Skin epidermis (tissue), 12 donors: ENCODE measurements at regions not wholly inside any gene's neighbourhood (a gene's known extent, or its start where the extent isn't known, plus 50 kb on each side); places are given as distances from the start of the nearest gene placed in this dataset.

Experiments used
- H3K27ac ChIP-seq, 21 experiments: fragments of 200-600 bp; sonication (generic) in 11 of 21; one replicate each; pipeline ENCODE4 v1.5.0; 2020; ENCODE audit warnings: mild to moderate bottlenecking in 3 of 21, inconsistent platforms in 2 of 21, moderate library complexity in 2 of 21
- H3K4me3 ChIP-seq, 7 experiments: fragments of 200-600 bp; sonication (generic) in 2 of 7; one replicate each; pipeline ENCODE4 v1.5.0; 2020; ENCODE audit warnings: inconsistent platforms in 2 of 7, mild to moderate bottlenecking in 2 of 7, moderate library complexity in 1 of 7

GRCh38 chr10:83943049-83943448 is 196.3 kb upstream of the GHITM start:
- no peak overlapping the region for H3K27ac ChIP-seq

GRCh38 chr10:83943920-83944319 is 195.4 kb upstream of the GHITM start:
- Histone ChIP-seq H3K27ac (no peak overlapping the region), H3K4me3 (no peak overlapping the region)

More at GRCh38 chr10:83943049-83943448, 196.3 kb upstream of the GHITM start:
- H3K4me3 ChIP-seq, result no peak overlapping the region

- no peak overlapping the region for H3K4me3 ChIP-seq
- no peak overlapping the region for H3K27ac ChIP-seq
Measured at GRCh38 chr10:83945982-83946718, 193.2 kb upstream of the GHITM start.

GRCh38 chr10:83952314-83952713 is 187.0 kb upstream of the GHITM start:
- H3K4me3 ChIP-seq, result no peak overlapping the region
- no peak overlapping the region for H3K27ac ChIP-seq

GRCh38 chr10:83953589-83953988 is 185.7 kb upstream of the GHITM start:
- Histone ChIP-seq H3K27ac (no peak overlapping the region), H3K4me3 (no peak overlapping the region)

GRCh38 chr10:83954193-83954799 is 185.0 kb upstream of the GHITM start:
- Histone ChIP-seq H3K27ac (no peak overlapping the region), H3K4me3 (no peak overlapping the region)

GRCh38 chr10:83955406-83955805 is 183.9 kb upstream of the GHITM start:
- Histone ChIP-seq H3K27ac (no peak overlapping the region), H3K4me3 (no peak overlapping the region)

- Histone ChIP-seq H3K4me3 (no peak overlapping the region), H3K27ac (no peak overlapping the region)
Measured at GRCh38 chr10:83957168-83957947, 182.0 kb upstream of the GHITM start.

- Histone ChIP-seq H3K27ac (no peak overlapping the region), H3K4me3 (no peak overlapping the region)
Measured at GRCh38 chr10:83959328-83959727, 180.0 kb upstream of the GHITM start.

- Histone ChIP-seq H3K27ac (no peak overlapping the region), H3K4me3 (no peak overlapping the region)
Measured at GRCh38 chr10:83960125-83960524, 179.2 kb upstream of the GHITM start.

GRCh38 chr10:83961620-83962019 is 177.7 kb upstream of the GHITM start:
- Histone ChIP-seq H3K4me3 (no peak overlapping the region), H3K27ac (no peak overlapping the region)

- H3K4me3 ChIP-seq, result no peak overlapping the region
- H3K27ac ChIP-seq, result no peak overlapping the region
Measured at GRCh38 chr10:83963446-83963845, 175.9 kb upstream of the GHITM start.

GRCh38 chr10:83965473-83965872 is 173.8 kb upstream of the GHITM start:
- no peak overlapping the region for H3K27ac ChIP-seq
- H3K4me3 ChIP-seq, result no peak overlapping the region

- no peak overlapping the region for H3K27ac ChIP-seq
- H3K4me3 ChIP-seq, result no peak overlapping the region
Measured at GRCh38 chr10:83968052-83968451, 171.3 kb upstream of the GHITM start.

- Histone ChIP-seq H3K4me3 (no peak overlapping the region), H3K27ac (no peak overlapping the region)
Measured at GRCh38 chr10:83978681-83979383, 160.5 kb upstream of the GHITM start.

GRCh38 chr10:83982812-83983211 is 156.5 kb upstream of the GHITM start:
- Histone ChIP-seq H3K27ac (no peak overlapping the region), H3K4me3 (no peak overlapping the region)

- no peak overlapping the region for H3K4me3 ChIP-seq
- no peak overlapping the region for H3K27ac ChIP-seq
Measured at GRCh38 chr10:83983578-83984255, 155.6 kb upstream of the GHITM start.

GRCh38 chr10:83984256-83984640 is 155.1 kb upstream of the GHITM start:
- no peak overlapping the region for H3K27ac ChIP-seq

GRCh38 chr10:83986800-83987199 is 152.5 kb upstream of the GHITM start:
- Histone ChIP-seq H3K27ac (no peak overlapping the region), H3K4me3 (no peak overlapping the region)

More at GRCh38 chr10:83984256-83984640, 155.1 kb upstream of the GHITM start:
- no peak overlapping the region for H3K4me3 ChIP-seq

- Histone ChIP-seq H3K27ac (no peak overlapping the region), H3K4me3 (no peak overlapping the region)
Measured at GRCh38 chr10:83987216-83987615, 152.1 kb upstream of the GHITM start.
